HG02763 (cell line): ENCODE measurements at regions not wholly inside any gene's neighbourhood (a gene's known extent, or its start where the extent isn't known, plus 50 kb on each side); places are given as distances from the start of the nearest gene placed in this dataset.
"Not testable (repeated sequence)": the region's sequence is repeated elsewhere in the genome, so short reads cannot be mapped to it uniquely, and the experiment has no call there.

Experiments
- ATAC-seq: cut with Tn5 transposase; IDR thresholded peaks from one replicate; pipeline ENCODE4 v1.9.1; 2021; ENCODE audit warnings: mild to moderate bottlenecking, moderate library complexity; ENCODE audit not compliant: unreplicated experiment

DNA sequence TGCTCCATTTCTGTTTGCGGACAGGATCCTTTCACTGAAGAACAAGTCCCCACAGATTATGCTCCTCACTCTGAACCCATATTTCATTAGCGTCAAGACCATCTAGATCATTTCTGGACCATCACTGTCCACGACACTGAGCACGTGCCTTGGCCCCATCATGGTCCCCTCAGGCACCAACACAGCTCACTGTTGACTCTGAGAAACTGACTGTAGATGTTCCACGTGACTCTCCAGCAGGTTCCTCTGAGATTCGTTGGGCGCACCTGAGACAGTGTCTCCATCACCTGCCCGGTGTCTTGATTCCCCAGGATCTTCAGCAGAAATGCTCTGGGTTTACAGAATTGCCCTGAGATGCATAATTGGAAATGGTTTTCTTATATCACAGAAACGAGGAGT lies 985.4 kb downstream of the TMEM121 start:
- no peak for ATAC-seq

DNA sequence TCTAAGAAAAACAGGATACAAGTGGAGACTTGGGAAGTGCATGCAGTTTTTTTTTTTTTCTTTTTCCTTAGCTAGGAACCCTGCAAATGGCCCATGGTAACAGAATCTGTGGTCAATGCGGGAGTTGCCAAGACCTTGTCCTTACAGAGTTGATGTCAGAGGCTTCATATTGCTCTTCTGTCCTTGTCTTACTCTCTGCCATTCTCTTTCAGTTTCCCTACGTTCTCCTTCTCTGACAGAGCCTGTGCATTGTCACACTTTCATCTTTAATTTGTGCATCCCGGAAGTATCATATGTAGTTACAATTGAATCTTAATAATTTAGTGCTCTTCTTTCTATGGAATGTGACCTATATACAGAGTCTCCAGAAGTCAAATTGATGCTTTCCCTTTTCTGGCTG lies 986.9 kb downstream of the TMEM121 start:
- ATAC-seq = no peak

DNA sequence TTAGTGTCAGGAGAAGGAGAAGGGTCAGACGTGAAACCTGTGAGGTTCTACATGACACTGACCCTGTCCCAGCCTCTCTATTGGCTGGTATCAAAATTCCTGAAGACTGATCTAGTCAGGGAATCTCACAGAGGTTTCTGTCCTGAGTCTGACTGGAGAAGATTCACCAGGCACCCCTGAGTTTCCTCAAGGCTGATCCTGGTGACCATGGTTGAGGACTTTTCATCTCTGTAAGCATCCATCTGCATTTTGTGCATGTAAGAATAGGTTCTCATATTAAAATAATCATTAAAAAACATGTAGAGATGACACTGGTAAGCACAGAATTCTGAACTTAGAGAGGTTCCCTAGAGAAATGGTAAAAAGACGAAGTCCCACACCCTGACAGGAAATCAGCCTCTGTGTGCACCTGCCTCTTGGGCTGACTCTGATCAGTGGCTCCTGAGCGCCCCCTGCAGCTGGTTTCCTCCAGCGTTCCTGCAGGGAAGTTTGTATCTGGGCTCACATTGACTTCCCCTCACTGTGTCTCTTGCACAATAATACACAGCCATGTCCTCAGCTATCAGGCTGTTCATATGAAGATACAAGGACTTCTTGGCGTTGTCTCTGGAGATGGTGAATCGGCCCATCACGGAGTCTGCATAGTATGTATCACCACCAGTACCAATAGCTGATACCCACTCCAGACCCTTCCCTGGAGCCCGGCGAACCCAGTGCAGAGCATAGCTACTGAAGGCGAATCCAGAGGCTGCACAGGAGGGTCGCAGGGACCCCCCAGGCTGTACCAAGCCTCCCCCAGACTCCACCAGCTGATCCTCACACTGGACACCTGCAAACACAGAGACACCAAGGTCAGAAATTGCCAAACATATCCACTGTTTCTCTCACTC lies 991.9 kb downstream of the TMEM121 start:
- no peak for ATAC-seq

- not testable (repeated sequence) for ATAC-seq
These were observed 995.7 kb downstream of the TMEM121 start for GRCh38 chr14:106522118-106522517.

- no peak for ATAC-seq
These were observed 996.6 kb downstream of the TMEM121 start for GRCh38 chr14:106522990-106523389.

DNA sequence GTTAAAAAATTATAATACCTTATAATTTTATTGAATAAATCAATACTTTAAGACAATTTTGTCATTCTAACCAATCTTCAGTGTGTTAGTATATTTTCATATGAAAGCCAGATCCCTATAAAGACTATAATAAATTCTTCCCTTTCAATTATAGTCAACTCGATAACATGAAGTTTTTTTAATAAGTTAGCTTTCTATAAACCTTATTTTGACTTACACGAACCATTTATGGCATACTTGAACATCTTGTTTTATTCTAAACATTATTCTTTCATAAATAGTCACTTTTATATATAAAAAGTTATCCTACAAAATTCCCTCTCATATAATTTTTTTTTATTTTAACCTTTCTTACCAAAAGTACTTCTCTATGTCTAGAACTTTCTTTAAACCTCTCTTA lies 1002.3 kb downstream of the TMEM121 start:
- ATAC-seq = no peak

GRCh38 chr14:106530031-106530422 lies 1003.6 kb downstream of the TMEM121 start:
- no peak for ATAC-seq

DNA sequence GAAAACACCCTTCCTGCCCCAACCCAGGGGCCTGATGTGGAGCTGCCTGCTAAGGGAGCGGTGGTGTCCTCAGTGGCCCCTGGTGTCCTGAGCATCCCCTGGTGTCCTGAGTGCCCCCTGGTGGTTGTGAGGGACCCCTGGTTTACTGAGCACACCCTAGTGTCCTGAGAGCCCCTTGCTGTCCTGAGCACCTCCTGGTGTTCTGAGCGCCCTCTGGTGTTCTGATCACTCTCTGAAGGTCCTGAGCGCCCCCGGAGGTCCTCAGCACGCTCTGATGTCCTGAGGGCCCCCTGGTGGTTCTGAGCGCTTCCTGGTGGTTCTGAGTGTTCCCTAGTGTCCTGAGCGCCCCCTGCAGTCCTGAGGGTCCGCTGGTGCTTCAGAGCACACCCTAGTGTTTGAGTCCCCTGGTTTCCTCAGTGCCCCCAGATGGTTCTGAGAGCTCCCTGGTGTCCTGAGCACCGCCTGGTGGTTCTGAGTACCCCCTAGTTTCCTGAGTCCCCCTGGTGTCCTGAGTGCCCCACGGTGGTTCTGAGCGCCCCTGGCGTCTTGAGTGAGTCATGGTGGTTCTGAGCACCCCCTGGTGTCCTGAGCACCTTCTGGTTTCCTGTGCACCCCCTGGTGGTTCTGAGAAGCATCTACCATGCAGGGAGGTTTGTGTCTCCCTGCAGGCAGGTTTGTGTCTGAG lies 1004.2 kb downstream of the TMEM121 start:
- no peak for ATAC-seq

DNA sequence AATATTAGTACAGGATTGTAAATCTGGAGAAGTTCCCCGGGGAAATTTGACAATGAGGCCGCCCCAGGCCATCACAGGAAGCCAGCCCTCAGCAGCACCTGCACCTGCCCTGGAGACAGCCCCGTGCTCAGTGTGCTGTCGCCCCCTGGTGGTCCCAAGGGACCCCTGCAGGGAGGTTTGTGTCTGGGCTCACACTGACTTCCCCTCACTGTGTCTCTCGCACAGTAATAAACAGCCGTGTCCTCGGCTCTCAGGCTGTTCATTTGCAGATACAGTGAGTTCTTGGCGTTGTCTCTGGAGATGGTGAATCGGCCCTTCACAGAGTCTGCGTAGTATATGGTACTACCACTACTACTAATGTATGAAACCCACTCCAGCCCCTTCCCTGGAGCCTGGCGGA lies 1011.2 kb downstream of the TMEM121 start:
- ATAC-seq = not testable (repeated sequence)

DNA sequence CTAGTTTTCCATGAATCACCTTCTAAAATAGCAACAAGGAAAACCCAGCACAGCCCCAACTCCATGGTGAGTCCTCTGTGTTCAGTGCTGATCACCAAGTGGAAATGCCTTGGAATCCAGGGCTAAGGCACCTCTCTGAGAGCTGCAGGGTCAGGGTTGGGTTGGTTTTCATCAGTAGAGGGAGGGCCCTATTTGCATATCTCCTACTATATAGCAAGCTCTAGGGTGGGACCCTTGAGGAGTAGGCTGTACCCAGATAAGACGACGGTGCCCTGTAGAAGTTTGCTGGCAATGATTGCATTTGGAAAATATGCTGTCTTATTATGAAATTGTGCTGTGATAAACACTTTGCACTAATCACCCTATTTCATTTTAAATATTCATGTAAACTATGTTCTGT lies 1011.8 kb downstream of the TMEM121 start:
- ATAC-seq = no peak

DNA sequence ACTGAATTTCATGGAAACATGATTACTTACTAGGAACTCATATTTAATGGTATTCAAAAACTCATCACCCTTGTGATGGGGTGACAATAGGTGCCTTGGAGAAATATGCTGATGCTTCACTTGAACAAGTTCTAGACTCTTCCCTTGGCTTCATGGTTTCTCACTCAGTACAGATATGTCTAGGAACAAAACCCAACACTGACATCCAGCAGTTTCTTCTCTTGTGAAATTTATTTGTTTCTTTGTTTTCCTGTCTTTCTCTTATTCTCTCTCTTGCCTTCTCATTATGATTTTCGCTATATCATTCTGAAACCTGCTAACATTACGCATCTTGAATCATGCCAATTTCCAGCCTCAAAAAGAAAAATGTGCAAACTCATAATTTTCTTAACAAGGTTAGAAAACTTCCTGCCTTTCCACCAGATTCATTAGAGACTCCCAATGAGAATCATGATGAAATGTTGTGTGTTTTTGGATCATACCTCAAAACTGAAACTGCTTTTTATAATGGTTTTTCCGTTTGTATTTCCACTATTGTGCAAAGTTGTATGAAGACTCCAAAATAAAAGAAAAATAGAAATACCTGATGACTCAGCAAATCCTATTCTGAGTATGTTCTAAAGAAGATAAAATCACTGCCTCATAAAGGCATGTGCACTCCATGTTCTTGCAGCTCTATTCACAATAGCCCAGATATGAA lies 1021.5 kb downstream of the TMEM121 start:
- no peak for ATAC-seq

DNA sequence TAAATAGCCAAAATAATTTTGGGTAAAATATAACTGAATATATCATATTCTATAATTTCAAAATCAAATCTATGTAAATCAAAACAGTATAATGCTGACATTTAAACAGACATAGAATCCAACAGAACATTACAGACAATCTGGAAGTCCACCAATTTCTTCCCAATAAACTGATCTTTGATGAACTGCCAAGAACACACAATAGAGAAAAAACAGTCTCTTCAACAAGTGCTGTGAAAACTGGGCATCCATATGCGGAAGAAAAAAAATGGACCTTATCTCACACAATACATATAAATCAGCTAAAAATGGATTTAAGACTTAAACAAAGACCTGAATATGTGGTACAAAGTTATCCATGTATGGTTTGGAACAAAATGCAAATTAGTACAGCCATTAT lies 1022.7 kb downstream of the TMEM121 start:
- ATAC-seq = no peak

GRCh38 chr14:106551265-106551664 lies 1024.9 kb downstream of the TMEM121 start:
- no peak for ATAC-seq

DNA sequence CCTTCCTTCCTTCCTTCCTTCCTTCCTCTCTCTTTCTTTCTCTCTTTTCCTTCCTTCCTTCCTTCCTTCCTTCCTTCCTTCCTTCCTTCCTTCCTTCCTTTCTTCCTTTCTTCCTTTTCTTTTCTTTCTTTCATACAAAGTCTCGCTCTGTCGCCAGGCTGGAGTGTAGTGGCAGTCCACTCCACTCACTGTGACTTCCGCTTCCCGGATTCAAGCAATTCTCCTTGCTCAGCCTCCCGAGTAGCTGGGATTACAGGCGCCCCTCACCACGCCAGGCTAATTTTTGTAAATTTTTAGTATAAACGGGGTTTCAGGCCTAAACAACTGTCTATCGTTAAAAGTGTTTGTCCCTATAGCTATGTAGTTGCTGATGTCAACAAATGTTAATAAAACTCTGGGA lies 1029.8 kb downstream of the TMEM121 start:
- ATAC-seq = not testable (repeated sequence)

- ATAC-seq = no peak
These were observed 1030.4 kb downstream of the TMEM121 start for GRCh38 chr14:106556665-106557289.

GRCh38 chr14:106562451-106562850 lies 1036.1 kb downstream of the TMEM121 start:
- ATAC-seq = no peak

- ATAC-seq = no peak
These were observed 1037.8 kb downstream of the TMEM121 start for GRCh38 chr14:106564058-106564643.

DNA sequence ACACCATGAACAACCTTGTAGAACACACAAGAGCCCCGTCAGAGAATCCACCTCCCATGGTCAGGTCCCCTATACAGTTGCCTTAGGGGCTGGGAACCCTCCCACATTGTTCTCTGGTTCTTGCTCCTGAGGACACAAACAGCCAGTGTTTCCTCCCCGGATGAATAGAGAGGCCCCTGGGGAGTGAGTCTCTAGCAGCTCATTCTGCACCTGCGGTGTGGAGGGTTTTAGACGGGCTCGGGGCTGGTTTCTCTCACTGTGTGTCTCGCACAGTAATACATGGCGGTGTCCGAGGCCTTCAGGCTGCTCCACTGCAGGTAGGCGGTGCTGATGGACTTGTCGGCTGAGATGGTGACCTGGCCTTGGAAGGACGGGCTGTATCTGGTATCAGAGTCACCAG lies 1052.1 kb downstream of the TMEM121 start:
- ATAC-seq = no peak

DNA sequence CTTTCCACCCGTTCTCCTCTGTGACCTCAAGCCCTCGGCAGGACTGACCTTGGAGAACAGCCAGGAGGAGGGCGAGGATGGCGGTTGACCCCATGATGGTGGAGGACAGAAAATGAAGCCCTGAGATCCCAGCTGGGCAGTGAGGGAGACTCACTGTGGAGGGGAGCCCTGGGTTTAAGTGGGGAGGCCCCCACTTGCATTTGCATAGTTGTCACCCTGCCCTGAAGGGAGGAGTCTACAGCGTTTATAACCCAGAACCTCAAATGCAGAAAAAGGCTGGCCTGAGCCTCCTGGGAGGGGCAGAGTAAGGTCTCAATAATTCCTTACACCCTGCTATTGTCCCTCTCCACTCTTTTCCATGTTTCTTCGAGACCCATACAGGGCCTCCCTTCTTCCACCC lies 1052.7 kb downstream of the TMEM121 start:
- ATAC-seq = no peak

DNA sequence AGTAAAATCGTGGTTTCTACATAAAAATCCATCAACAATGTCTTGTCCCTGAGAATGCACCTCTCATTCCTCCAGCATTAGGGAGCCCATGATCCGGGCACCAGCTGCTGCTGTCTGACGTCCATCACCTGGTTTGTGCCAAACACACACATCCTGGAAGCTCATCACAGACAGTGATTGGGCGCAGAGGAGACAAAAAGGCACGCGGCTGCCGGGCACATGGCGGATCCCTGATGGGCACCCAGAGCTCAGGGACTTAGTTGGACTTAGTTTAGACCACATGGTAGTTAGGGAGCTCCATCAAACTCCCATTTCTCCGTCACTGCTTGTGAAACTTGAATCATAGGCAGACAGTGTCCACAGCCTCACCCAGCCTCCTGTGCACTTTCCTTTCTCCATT lies 1059.3 kb downstream of the TMEM121 start:
- ATAC-seq = no peak
